ENCODE measurements at regions not wholly inside any gene's neighbourhood (a gene's known extent, or its start where the extent isn't known, plus 50 kb on each side); places are given as distances from the start of the nearest gene placed in this dataset.

- TF ChIP-seq, protein P1, sequence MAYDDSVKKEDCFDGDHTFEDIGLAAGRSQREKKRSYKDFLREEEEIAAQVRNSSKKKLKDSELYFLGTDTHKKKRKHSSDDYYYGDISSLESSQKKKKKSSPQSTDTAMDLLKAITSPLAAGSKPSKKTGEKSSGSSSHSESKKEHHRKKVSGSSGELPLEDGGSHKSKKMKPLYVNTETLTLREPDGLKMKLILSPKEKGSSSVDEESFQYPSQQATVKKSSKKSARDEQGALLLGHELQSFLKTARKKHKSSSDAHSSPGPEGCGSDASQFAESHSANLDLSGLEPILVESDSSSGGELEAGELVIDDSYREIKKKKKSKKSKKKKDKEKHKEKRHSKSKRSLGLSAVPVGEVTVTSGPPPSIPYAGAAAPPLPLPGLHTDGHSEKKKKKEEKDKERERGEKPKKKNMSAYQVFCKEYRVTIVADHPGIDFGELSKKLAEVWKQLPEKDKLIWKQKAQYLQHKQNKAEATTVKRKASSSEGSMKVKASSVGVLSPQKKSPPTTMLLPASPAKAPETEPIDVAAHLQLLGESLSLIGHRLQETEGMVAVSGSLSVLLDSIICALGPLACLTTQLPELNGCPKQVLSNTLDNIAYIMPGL (CRISPR knock-in tag; IDR thresholded peaks at IDR 0.05) = no peak
- TF ChIP-seq CTCF (IDR thresholded peaks at IDR 0.05) = no peak
- TF ChIP-seq, protein P2, sequence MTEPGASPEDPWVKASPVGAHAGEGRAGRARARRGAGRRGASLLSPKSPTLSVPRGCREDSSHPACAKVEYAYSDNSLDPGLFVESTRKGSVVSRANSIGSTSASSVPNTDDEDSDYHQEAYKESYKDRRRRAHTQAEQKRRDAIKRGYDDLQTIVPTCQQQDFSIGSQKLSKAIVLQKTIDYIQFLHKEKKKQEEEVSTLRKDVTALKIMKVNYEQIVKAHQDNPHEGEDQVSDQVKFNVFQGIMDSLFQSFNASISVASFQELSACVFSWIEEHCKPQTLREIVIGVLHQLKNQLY (CRISPR knock-in tag; IDR thresholded peaks at IDR 0.05) = no peak
Measured at GRCh38 chr6:95413789-95414188, 163.5 kb upstream of the MANEA start.

Data from WTC11 (cell line).